MCF 10A (cell line): ENCODE measurements at regions not wholly inside any gene's neighbourhood (a gene's known extent, or its start where the extent isn't known, plus 50 kb on each side); places are given as distances from the start of the nearest gene placed in this dataset.

Experiments
- BruUV-seq: library from RNA; stranded (reverse); fragments of 400-500 nt; replicated peaks from 2 replicates; lab custom pipeline; 2021; lab: Mats Ljungman, UMichigan
- CTCF ChIA-PET: fragments of 300-600 bp; sonication (Branson Sonifier 250); formaldehyde crosslinking; extraction: SDS; loops from one replicate; lab custom pipeline; 2021; ENCODE audit warnings: antibody characterized with exemption, inconsistent platforms; lab: Yijun Ruan, JAX
- POLR2A ChIA-PET: fragments of 300-600, 350-650 bp; sonication (Branson Sonifier 250); formaldehyde crosslinking; extraction: SDS; loops from one replicate; lab custom pipeline; 2020; ENCODE audit warnings: antibody characterized with exemption, inconsistent platforms; lab: Yijun Ruan, JAX
- DNase-seq: peaks from one replicate; pipeline ENCODE4 v3.0.0-alpha.2; 2018; ENCODE audit not compliant: unreplicated experiment
- H3K27ac Mint-ChIP-seq: one replicate; pipeline ENCODE4 v1.8.0; 2022; ENCODE audit warnings: mild to moderate bottlenecking, low read depth, mixed read lengths; ENCODE audit not compliant: unreplicated experiment
- H3K27me3 Mint-ChIP-seq: one replicate; pipeline ENCODE4 v1.8.0; 2022; ENCODE audit warnings: mixed read lengths; ENCODE audit not compliant: insufficient read depth, unreplicated experiment
- H3K36me3 Mint-ChIP-seq: one replicate; pipeline ENCODE4 v1.8.0; 2022; ENCODE audit warnings: mild to moderate bottlenecking, moderate library complexity, mixed read lengths; ENCODE audit not compliant: insufficient read depth, unreplicated experiment
- H3K4me1 Mint-ChIP-seq: one replicate; pipeline ENCODE4 v1.8.0; 2022; ENCODE audit warnings: mixed read lengths; ENCODE audit not compliant: insufficient read depth, unreplicated experiment
- H3K4me3 Mint-ChIP-seq: one replicate; pipeline ENCODE4 v1.8.0; 2022; ENCODE audit warnings: mild to moderate bottlenecking, moderate library complexity, mixed read lengths; ENCODE audit not compliant: unreplicated experiment
- H3K9me3 Mint-ChIP-seq: one replicate; pipeline ENCODE4 v1.8.0; 2022; ENCODE audit warnings: mixed read lengths; ENCODE audit not compliant: unreplicated experiment
- CTCF ChIP-seq: fragments of 200-600 bp; IDR thresholded peaks from one replicate; pipeline ENCODE4 v1.8.0; 2022; ENCODE audit warnings: antibody characterized with exemption, mild to moderate bottlenecking; ENCODE audit not compliant: unreplicated experiment
- intact Hi-C: fragments of 100-400 bp; cut with micrococcal nuclease; formaldehyde crosslinking; loops from 2 replicates; pipeline ENCODE4 v1.14.1; 2022

DNA sequence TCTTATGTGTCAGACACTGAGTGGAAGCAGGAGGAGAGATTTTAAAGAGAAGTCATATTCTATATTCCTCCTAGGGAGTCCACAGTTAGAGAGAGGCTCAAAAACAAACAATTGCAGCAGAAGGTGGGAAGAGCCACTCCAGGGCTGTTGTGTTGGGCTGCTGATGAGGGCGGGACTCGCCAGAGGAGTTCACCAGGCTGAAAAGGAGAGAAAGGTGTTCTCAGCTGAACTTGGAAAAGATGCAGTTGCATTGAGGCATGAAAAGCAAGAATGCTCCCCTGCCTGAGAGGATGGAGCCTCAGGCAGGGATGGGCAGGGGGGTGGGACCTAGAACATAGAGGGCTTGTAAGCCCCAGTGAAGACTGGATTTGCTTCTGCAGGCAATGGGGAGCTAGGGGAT lies 324.2 kb downstream of the CXCL12 start:
- CTCF ChIA-PET, result no interaction called here
- no peak for TF ChIP-seq CTCF
- Mint-ChIP-seq H3K27me3 (peaks cover 49% of the 10 kb centered on the region), H3K9me3 (no peaks in the 10 kb centered on the region), H3K27ac (no peak overlapping the region), H3K36me3 (no peaks in the 10 kb centered on the region), H3K4me1 (no peaks in the 10 kb centered on the region), H3K4me3 (no peak overlapping the region)
- POLR2A ChIA-PET, result no interaction called here
- intact Hi-C loops, result no loop called here
- no peak for DNase-seq
- BruUV-seq, result no TSS peak

DNA sequence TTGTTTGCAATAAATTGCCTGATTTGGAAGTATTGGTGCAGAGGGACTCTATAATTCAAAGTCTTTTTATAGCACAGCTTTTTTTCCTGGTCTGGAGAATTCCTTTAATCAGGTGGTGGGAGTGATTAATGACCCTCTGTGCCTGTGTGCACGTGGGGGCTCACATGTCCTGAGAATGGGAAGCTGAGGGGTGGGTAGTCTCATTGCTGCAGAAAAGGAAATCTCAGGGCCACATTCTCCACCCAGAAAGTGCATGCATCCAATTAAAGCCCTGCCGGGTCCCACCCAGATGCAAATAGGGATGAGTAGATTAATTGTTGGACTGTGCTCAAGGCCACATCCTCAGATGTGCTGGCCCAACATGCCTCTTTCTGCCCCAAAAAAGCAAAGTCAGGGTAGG lies 324.7 kb downstream of the CXCL12 start:
- Mint-ChIP-seq H3K4me3 (no peak overlapping the region), H3K36me3 (no peaks in the 10 kb centered on the region), H3K27me3 (peaks cover 54% of the 10 kb centered on the region), H3K27ac (no peak overlapping the region), H3K9me3 (no peaks in the 10 kb centered on the region), H3K4me1 (no peaks in the 10 kb centered on the region)
- CTCF ChIA-PET, result no interaction called here
- POLR2A ChIA-PET, result no interaction called here
- no peak for DNase-seq
- intact Hi-C loops, result no loop called here
- no TSS peak for BruUV-seq
- TF ChIP-seq CTCF, result no peak

DNA sequence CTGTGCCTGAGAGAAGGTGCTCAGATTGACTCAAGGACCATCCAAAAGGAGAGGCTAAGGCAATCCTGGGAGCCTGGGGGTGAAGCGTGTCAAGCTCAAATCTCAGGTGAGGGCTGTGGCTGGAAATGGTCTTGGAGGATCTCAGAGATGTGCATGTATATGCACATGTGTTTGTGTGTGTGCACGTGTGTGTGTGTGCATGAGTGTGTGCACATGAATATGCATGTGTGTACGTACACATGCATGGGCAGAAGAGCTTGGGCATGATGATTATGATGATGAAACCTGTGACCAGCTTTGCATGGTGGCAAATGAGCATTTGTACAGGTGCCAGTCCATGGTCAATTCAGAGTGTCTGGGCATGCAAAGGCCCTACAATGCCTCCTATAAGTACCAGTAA lies 326.6 kb downstream of the CXCL12 start:
- ChIA-PET POLR2A (no interaction called here), CTCF (no interaction called here)
- no peak for DNase-seq
- Mint-ChIP-seq H3K9me3 (no peaks in the 10 kb centered on the region), H3K4me1 (no peaks in the 10 kb centered on the region), H3K27me3 (peaks cover 66% of the 10 kb centered on the region), H3K36me3 (no peaks in the 10 kb centered on the region), H3K4me3 (no peak overlapping the region), H3K27ac (no peak overlapping the region)
- TF ChIP-seq CTCF, result no peak
- intact Hi-C loops, result no loop called here
- BruUV-seq, result no TSS peak

GRCh38 chr10:44056967-44057805 lies 327.7 kb downstream of the CXCL12 start:
- Mint-ChIP-seq H3K27me3 (peaks cover 76% of the 10 kb centered on the region), H3K9me3 (no peaks in the 10 kb centered on the region), H3K4me3 (no peak overlapping the region), H3K4me1 (peaks cover 4% of the 10 kb centered on the region), H3K36me3 (no peaks in the 10 kb centered on the region), H3K27ac (no peak overlapping the region)
- intact Hi-C loops, result no loop called here
- CTCF ChIA-PET, result interaction anchor here (0.7 kb wide), 1 partner anchor 8 kb away, joined by 3 read pairs; no protein-coding TSS in a partner anchor
- POLR2A ChIA-PET, result no interaction called here
- no TSS peak for BruUV-seq
- TF ChIP-seq CTCF, result no peak
- no peak for DNase-seq
